Esophagus muscularis mucosa (tissue), 4 donors: ENCODE measurements at regions not wholly inside any gene's neighbourhood (a gene's known extent, or its start where the extent isn't known, plus 50 kb on each side); places are given as distances from the start of the nearest gene placed in this dataset.

ENCODE experiments used
- DNase-seq: peaks from one replicate; pipeline ENCODE4 v3.0.0-alpha.2; 2017; ENCODE audit errors: extremely low spot score
- H3K27ac ChIP-seq, 4 donors: fragments of 200-600 bp; sonication (generic); replicated peaks in 1 of 4; 1 replicate in 3 of 4; 2 replicates in 1 of 4; pipeline ENCODE4 v1.5.1; 2016 to 2019; ENCODE audit warnings: mild to moderate bottlenecking in 1 of 4
- H3K27me3 ChIP-seq, 4 donors: fragments of 200-600 bp; sonication (generic); one replicate each; pipeline versions ENCODE4 v1.5.1 to v1.6.0; 2016 to 2019
- H3K36me3 ChIP-seq, 4 donors: fragments of 200-600 bp; sonication (generic); one replicate each; pipeline ENCODE4 v1.5.1; 2016 to 2019
- H3K4me1 ChIP-seq, 4 donors: fragments of 200-600 bp; sonication (generic); one replicate each; pipeline ENCODE4 v1.5.1; 2016 to 2019
- H3K4me3 ChIP-seq, 4 donors: fragments of 200-600 bp; sonication (generic); 1 replicate in 2 of 4; 2 replicates in 2 of 4; pipeline ENCODE4 v1.5.1; 2016 to 2019; ENCODE audit warnings: mild to moderate bottlenecking in 4 of 4, moderate library complexity in 1 of 4
- H3K9me3 ChIP-seq, 4 donors: fragments of 200-600 bp; sonication (generic); 1 replicate in 3 of 4; 2 replicates in 1 of 4; pipeline ENCODE4 v1.5.1; 2016 to 2019
- CTCF ChIP-seq, 3 experiments: fragments of 200-600 bp in 2 of 3; fragments of 450-650 bp in 1 of 3; sonication (generic) in 2 of 3; IDR thresholded peaks; one replicate each; pipeline ENCODE4 v1.5.1; 2017 to 2019; ENCODE audit warnings: antibody characterized with exemption in 3 of 3, mild to moderate bottlenecking in 2 of 3, moderate library complexity in 1 of 3
- EP300 ChIP-seq: sonication (generic); formaldehyde crosslinking; IDR thresholded peaks from one replicate; pipeline ENCODE4 v1.6.1; 2017; ENCODE audit warnings: antibody characterized with exemption
- POLR2A ChIP-seq: fragments of 450-650 bp; IDR thresholded peaks from one replicate; pipeline ENCODE4 v1.6.1; 2017; ENCODE audit warnings: antibody characterized with exemption, moderate library complexity, mild to moderate bottlenecking, low read depth
- POLR2AphosphoS5 ChIP-seq, 2 donors: sonication (generic); formaldehyde crosslinking; IDR thresholded peaks; one replicate each; pipeline ENCODE4 v1.6.1; 2017; ENCODE audit warnings: antibody characterized with exemption in 2 of 2
- WGBS: methylation state at CpG from one replicate; pipeline ENCODE4 v1.1.5; 2018; 5-methylcytosine and 5-hydroxymethylcytosine counted together
- intact Hi-C: fragments of 100-400 bp; cut with DNase I; formaldehyde crosslinking; loops from one replicate; pipeline ENCODE4 v1.15.1; 2023

GRCh38 chr6:98295515-98296175 lies 538.7 kb upstream of the POU3F2 start:
- no peak overlapping the region for H3K27ac ChIP-seq
- no peaks in the 10 kb centered on the region for H3K27me3 ChIP-seq
- no peaks in the 10 kb centered on the region for H3K4me1 ChIP-seq
- DNase-seq = no peak
- TF ChIP-seq POLR2A (no peak), CTCF (IDR thresholded peaks at IDR 0.05) (no peak), EP300 (no peak), POLR2AphosphoS5 (IDR thresholded peaks at IDR 0.05) (no peak)
- H3K9me3 ChIP-seq = no peaks in the 10 kb centered on the region
- H3K36me3 ChIP-seq = no peaks in the 10 kb centered on the region
- WGBS = 37% methylated on average over 5 of the region's 5 CpGs
- intact Hi-C loops = no loop called here
- H3K4me3 ChIP-seq = no peak overlapping the region

- DNase-seq = no peak
- Histone ChIP-seq H3K4me3 (no peak overlapping the region), H3K36me3 (no peaks in the 10 kb centered on the region), H3K27ac (no peak overlapping the region), H3K9me3 (peaks cover 0 to 4% (median 0%) of the 10 kb centered on the region in 4 donors), H3K4me1 (no peaks in the 10 kb centered on the region), H3K27me3 (no peaks in the 10 kb centered on the region)
- TF ChIP-seq POLR2AphosphoS5 (IDR thresholded peaks at IDR 0.05) = no peak
- TF ChIP-seq EP300 = no peak
- no peak for TF ChIP-seq POLR2A
- no peak for TF ChIP-seq CTCF (IDR thresholded peaks at IDR 0.05)
- WGBS = 91% methylated on average over 4 of the region's 4 CpGs
- intact Hi-C loops = no loop called here
Measured at GRCh38 chr6:98308564-98308963, 525.8 kb upstream of the POU3F2 start.

- Histone ChIP-seq H3K4me3 (no peak overlapping the region), H3K27ac (no peak overlapping the region), H3K27me3 (no peaks in the 10 kb centered on the region), H3K36me3 (no peaks in the 10 kb centered on the region), H3K9me3 (peaks cover 0 to 4% (median 0%) of the 10 kb centered on the region in 4 donors), H3K4me1 (no peaks in the 10 kb centered on the region)
- TF ChIP-seq POLR2A (no peak), CTCF (IDR thresholded peaks at IDR 0.05) (no peak), EP300 (no peak), POLR2AphosphoS5 (IDR thresholded peaks at IDR 0.05) (no peak)
- 68% methylated on average over 5 of the region's 5 CpGs for WGBS
- intact Hi-C loops = no loop called here
- DNase-seq = no peak
Measured at GRCh38 chr6:98310443-98310842, 523.9 kb upstream of the POU3F2 start.

GRCh38 chr6:98323605-98324004 lies 510.8 kb upstream of the POU3F2 start:
- no peaks in the 10 kb centered on the region for H3K4me1 ChIP-seq
- no peak for TF ChIP-seq CTCF (IDR thresholded peaks at IDR 0.05)
- H3K27me3 ChIP-seq = no peaks in the 10 kb centered on the region
- H3K27ac ChIP-seq = no peak overlapping the region
- 83% methylated on average over 3 of the region's 3 CpGs for WGBS
- H3K9me3 ChIP-seq = no peaks in the 10 kb centered on the region
- no peaks in the 10 kb centered on the region for H3K36me3 ChIP-seq
- no peak overlapping the region for H3K4me3 ChIP-seq
- intact Hi-C loops = no loop called here
- DNase-seq = no peak

GRCh38 chr6:98324446-98324845 lies 509.9 kb upstream of the POU3F2 start:
- no peak for DNase-seq
- TF ChIP-seq EP300 (no peak), POLR2A (no peak), CTCF (IDR thresholded peaks at IDR 0.05) (no peak), POLR2AphosphoS5 (IDR thresholded peaks at IDR 0.05) (no peak)
- Histone ChIP-seq H3K36me3 (no peaks in the 10 kb centered on the region), H3K27ac (no peak overlapping the region), H3K27me3 (no peaks in the 10 kb centered on the region), H3K4me1 (no peaks in the 10 kb centered on the region), H3K4me3 (no peak overlapping the region), H3K9me3 (no peaks in the 10 kb centered on the region)
- 31% methylated on average over 3 of the region's 3 CpGs for WGBS
- intact Hi-C loops = no loop called here
